Cardiac fibroblast (primary cell): ENCODE measurements at regions not wholly inside any gene's neighbourhood (a gene's known extent, or its start where the extent isn't known, plus 50 kb on each side); places are given as distances from the start of the nearest gene placed in this dataset.

Experiments
- DNase-seq, 2 donors: peaks; one replicate each; pipeline versions ENCODE4 v3.0.0 to v3.0.0-alpha.2; 2010; ENCODE audit warnings: low read depth in 2 of 2
- H3K4me3 ChIP-seq, 2 donors: replicated peaks in 1 of 2; 1 replicate in 1 of 2; 2 replicates in 1 of 2; pipeline ENCODE4 v1.5.1; 2011; ENCODE audit warnings: low read depth in 2 of 2, low read length in 2 of 2, mild to moderate bottlenecking in 2 of 2, moderate library complexity in 1 of 2
- CTCF ChIP-seq: IDR thresholded peaks from one replicate; pipeline ENCODE4 v1.5.1; 2011; ENCODE audit warnings: low read depth, mild to moderate bottlenecking, low read length, inconsistent platforms

- DNase-seq: no peak
- TF ChIP-seq CTCF: no peak
- H3K4me3 ChIP-seq: no peak overlapping the region
These were observed 263.7 kb downstream of the PTPRU start for GRCh38 chr1:29500041-29500440.

GRCh38 chr1:29499104-29499650, 262.9 kb downstream of the PTPRU start:
- TF ChIP-seq CTCF: no peak
- H3K4me3 ChIP-seq: no peak overlapping the region
- DNase-seq: no peak

GRCh38 chr1:29498126-29499103, 262.1 kb downstream of the PTPRU start:
- peak; percentile 1 for DNase-seq
- TF ChIP-seq CTCF: no peak
- no peak overlapping the region for H3K4me3 ChIP-seq

GRCh38 chr1:29497395-29498125, 261.2 kb downstream of the PTPRU start:
- no peak overlapping the region for H3K4me3 ChIP-seq
- DNase-seq: no peak
- no peak for TF ChIP-seq CTCF

- no peak for TF ChIP-seq CTCF
- no peak overlapping the region for H3K4me3 ChIP-seq
- DNase-seq: no peak
These were observed 260.4 kb downstream of the PTPRU start for GRCh38 chr1:29496701-29497100.

- H3K4me3 ChIP-seq: no peak overlapping the region
- DNase-seq: no peak
- no peak for TF ChIP-seq CTCF
These were observed 254.0 kb downstream of the PTPRU start for GRCh38 chr1:29490204-29490934.
